ENCODE measurements at regions not wholly inside any gene's neighbourhood (a gene's known extent, or its start where the extent isn't known, plus 50 kb on each side); places are given as distances from the start of the nearest gene placed in this dataset.

DNA sequence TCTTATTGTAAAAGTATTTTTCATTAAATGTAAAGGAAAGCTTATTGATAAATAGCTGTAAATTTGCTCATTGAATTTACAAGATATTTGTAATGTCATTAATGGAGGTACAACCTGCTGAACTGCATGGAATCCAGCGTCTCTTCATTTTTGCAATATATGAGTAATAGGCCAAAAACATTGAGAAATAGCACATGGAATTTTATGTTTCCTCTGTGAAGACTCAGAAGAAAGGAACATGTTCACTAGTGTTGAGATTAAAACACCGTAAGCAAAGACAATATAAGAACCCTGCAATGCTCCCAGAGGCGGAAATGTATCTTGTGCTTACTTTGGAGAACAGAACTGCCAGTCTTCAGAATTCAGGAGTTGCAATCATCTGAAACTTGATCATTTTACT lies 167.6 kb downstream of the ALDH1A2 start:
- H3K4me1 Mint-ChIP-seq: peaks cover 14% of the 10 kb centered on the region

DNA sequence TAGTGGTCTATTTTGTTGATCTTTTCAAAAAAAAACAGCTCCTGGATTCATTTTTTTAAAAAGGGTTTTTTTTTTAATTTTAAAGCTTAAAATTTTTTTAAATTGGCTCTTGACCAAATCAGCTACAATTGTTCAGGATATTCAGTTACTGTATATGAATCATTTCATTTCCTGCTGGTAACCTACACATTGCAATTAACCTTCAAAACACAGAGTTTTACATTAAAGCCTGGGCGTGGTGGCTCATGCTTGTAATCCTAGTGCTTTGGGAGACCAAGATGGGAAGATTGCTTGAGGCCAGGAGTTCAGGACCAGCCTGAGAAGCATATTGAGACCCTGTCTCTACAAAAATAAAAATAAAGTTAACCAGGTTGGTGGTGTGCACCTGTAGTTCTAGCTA lies 163.4 kb downstream of the ALDH1A2 start:
- H3K4me3 Mint-ChIP-seq: no peak overlapping the region
- H3K36me3 Mint-ChIP-seq (ENCODE audit: low read depth): no peaks in the 10 kb centered on the region
- H3K27ac Mint-ChIP-seq: no peak overlapping the region
- peaks cover 3% of the 10 kb centered on the region for H3K9me3 Mint-ChIP-seq
- peaks cover 9% of the 10 kb centered on the region for H3K27me3 Mint-ChIP-seq (ENCODE audit: low read depth)
- TF ChIP-seq, protein P1, sequence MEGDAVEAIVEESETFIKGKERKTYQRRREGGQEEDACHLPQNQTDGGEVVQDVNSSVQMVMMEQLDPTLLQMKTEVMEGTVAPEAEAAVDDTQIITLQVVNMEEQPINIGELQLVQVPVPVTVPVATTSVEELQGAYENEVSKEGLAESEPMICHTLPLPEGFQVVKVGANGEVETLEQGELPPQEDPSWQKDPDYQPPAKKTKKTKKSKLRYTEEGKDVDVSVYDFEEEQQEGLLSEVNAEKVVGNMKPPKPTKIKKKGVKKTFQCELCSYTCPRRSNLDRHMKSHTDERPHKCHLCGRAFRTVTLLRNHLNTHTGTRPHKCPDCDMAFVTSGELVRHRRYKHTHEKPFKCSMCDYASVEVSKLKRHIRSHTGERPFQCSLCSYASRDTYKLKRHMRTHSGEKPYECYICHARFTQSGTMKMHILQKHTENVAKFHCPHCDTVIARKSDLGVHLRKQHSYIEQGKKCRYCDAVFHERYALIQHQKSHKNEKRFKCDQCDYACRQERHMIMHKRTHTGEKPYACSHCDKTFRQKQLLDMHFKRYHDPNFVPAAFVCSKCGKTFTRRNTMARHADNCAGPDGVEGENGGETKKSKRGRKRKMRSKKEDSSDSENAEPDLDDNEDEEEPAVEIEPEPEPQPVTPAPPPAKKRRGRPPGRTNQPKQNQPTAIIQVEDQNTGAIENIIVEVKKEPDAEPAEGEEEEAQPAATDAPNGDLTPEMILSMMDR (IDR thresholded peaks at IDR 0.05; ENCODE audit: unreplicated experiment in 3 of 3): no peak
- H3K4me1 Mint-ChIP-seq: no peaks in the 10 kb centered on the region

More for the DNA sequence above, 167.6 kb downstream of the ALDH1A2 start:
- TF ChIP-seq, protein P1 (IDR thresholded peaks at IDR 0.05; ENCODE audit: unreplicated experiment in 3 of 3): no peak
- H3K27ac Mint-ChIP-seq: no peak overlapping the region
- H3K36me3 Mint-ChIP-seq (ENCODE audit: low read depth): no peaks in the 10 kb centered on the region
- no peak overlapping the region for H3K4me3 Mint-ChIP-seq
- H3K27me3 Mint-ChIP-seq (ENCODE audit: low read depth): no peaks in the 10 kb centered on the region
- peaks cover 3% of the 10 kb centered on the region for H3K9me3 Mint-ChIP-seq
